SKM-1 (cell line): ENCODE measurements at regions not wholly inside any gene's neighbourhood (a gene's known extent, or its start where the extent isn't known, plus 50 kb on each side); places are given as distances from the start of the nearest gene placed in this dataset.
"Not testable (repeated sequence)": the region's sequence is repeated elsewhere in the genome, so short reads cannot be mapped to it uniquely, and the experiment has no call there.

ENCODE experiments used
- DNase-seq: peaks from one replicate; lab custom pipeline; 2025; ENCODE audit not compliant: unreplicated experiment; lab: John Stamatoyannopoulos, UW

DNA sequence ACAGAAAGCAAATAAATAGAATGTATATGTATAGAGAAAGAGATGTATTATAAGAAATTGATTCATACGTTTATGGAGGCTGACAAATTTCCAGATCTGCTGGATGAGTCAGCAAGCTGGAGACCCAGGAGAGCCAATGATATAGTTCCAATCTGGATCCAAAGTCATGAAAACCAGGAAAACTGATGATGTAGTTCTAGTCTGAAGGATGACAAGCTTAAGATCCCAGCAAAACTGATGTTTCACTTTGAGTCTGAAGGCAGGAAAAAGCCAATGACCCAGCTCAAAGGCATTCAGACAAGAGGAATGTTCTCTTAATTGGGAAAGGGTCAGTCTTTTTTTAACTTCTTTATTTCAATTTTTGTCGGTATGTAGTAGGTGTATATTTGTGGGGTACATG is 102.6 kb downstream of the LHFPL1 start:
- DNase-seq, result no peak

DNA sequence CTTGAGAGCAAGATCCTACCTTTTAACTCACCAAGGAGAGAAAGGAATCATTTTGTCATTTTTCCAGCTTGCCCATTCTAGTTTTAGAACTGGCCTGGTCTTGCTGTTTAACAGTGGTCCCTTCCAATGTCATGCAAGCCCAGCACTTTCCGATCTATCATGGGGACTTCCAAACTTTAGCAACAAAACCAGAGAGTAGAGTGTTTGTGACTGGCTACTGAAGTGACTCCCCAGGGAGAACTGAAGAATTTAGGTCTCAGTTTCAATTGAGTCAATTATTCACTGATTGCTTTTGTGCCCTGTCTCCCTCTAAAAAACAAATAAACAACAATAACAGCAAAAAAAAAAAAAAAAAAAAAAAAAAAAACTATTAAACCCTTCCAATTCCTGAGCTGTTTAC is 108.3 kb downstream of the LHFPL1 start:
- no peak for DNase-seq

- DNase-seq, result no peak
Measured at GRCh38 chrX:112555831-112556230, 123.9 kb downstream of the LHFPL1 start.

- DNase-seq, result no peak
Measured at GRCh38 chrX:112545051-112545450, 134.7 kb downstream of the LHFPL1 start.

DNA sequence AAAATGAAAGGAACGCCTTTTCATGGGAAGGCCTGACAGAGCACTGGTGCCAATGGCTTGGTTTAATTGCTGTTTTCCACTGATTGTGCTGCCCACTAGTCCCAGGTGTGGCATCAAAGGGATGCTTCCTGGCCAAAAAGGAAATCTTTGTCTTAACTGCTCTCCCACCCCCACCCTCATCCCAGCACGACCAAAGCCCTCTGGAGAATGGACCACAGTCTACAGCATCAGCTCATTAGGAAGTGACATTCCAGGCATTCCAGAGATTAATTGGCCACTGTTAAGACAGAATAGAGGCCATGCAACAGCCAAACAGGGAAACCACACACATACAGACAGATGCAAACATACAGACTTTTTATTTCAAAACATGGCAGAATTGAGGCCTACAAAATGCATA is 143.2 kb downstream of the LHFPL1 start:
- no peak for DNase-seq

DNA sequence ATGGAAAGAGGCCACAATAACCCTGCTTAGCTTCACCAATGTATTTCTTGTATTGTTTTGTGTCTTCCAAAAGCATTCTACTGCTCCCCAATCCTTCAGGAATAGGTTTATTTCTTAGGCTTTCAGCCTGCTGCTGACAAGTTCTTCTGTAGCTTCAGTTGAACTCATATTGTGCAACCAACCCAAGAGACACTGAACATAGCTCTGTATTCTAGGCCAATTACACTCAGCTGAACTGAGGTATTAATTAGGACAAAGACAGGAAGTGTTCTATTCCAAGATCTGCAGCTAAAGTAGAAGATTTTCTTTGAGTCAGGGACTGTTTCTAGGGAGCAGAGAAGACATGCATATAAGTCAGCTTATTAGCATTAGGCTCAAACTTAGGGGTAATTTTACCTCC is 151.8 kb downstream of the LHFPL1 start:
- no peak for DNase-seq

DNA sequence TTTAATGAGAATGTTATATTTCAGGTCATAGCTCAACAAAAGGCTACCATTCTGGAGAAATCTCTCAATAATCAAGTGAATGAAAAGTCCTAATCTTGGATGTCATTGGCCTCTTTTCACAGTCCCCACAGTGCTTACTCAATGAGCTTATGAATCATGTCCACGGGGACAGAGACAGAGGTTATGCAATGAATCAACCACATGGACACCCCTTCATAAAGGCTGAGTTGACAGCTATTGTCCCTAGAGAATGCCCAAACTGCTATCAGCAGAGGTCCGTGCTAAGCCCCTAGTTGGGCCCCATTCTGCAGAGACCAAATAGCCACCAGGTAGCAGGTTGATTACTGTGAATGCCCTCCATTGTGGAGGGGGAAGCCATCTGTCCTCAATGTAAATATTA is 158.1 kb downstream of the LHFPL1 start:
- DNase-seq, result no peak

GRCh38 chrX:112520124-112520523 is 159.6 kb downstream of the LHFPL1 start:
- no peak for DNase-seq

GRCh38 chrX:112513154-112513553 is 166.6 kb downstream of the LHFPL1 start:
- DNase-seq, result no peak

GRCh38 chrX:112512509-112512908 is 167.2 kb downstream of the LHFPL1 start:
- DNase-seq, result no peak

- no peak for DNase-seq
Measured at GRCh38 chrX:112510629-112511028, 169.1 kb downstream of the LHFPL1 start.

GRCh38 chrX:112477653-112478052 is 202.1 kb downstream of the LHFPL1 start:
- no peak for DNase-seq

DNA sequence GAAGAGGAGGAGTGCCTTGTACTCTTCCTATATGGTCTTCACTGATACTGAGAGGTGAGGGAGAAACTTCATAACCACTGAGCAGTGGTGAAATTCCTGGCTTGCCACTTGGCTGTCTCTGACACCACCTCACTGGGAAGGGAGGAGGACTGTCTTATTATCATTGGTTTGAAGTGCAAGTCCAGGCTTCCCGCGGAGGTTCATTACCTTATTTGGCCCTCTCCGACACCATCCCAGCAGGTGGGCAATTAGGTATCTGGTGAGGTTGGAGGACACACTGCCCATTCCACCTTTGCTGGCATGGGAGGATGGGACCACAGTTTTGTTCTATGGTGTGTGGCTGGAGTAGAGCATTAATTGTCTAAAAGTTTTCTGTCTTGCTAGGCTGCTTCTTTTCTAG is 206.1 kb downstream of the LHFPL1 start:
- DNase-seq, result no peak

- no peak for DNase-seq
Measured at GRCh38 chrX:112470551-112470950, 209.2 kb downstream of the LHFPL1 start.

DNA sequence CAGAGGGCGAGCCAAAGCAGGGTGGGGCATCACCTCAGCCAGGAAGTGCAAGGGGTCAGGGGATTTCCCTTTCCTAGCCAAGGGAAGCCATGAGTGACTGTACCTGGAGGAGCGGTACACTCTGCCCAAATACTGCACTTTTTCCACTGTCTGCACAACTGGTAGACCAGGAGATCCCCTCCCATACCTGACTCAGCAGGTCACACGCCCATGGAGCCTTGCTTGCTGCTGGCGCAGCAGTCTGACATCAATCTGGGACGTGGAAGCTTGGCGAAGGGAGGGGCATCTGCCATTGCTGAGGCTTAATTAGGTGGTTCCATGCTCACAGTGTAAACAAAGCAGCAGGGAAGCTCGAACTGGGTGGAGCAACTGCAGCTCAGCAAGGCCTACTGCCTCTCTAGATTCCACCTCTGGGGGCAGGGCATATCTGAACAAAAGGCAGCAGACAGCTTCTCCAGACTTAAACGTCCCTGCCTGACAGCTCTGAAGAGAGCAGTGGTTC is 217.7 kb downstream of the LHFPL1 start:
- not testable (repeated sequence) for DNase-seq

- no peak for DNase-seq
Measured at GRCh38 chrX:112457788-112458187, 221.9 kb downstream of the LHFPL1 start.

GRCh38 chrX:112450810-112451209 is 228.9 kb downstream of the LHFPL1 start:
- no peak for DNase-seq

GRCh38 chrX:112440277-112440676 is 239.5 kb downstream of the LHFPL1 start:
- DNase-seq, result no peak

DNA sequence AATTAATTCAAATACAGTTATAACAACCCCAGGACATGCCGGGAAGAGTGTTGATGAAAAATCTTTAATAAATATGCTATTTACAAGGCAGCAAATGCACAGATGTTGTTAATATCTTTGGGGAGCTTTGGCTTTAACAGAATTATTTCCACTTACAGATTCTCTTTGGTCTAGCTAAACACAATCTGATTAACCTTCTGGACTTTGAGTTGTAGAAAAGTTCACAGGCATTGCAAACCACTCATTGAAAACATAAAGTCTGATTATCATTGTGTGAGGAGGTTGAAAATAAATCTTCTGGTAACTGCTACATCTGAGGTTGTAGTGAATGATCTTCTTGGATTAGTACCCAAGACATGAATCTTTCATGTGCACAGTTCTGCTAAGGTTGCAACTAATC is 255.6 kb downstream of the LHFPL1 start:
- no peak for DNase-seq

GRCh38 chrX:112391313-112391712 is 288.4 kb downstream of the LHFPL1 start:
- DNase-seq, result no peak

- DNase-seq, result not testable (repeated sequence)
Measured at GRCh38 chrX:112381649-112382298, 298.0 kb downstream of the LHFPL1 start.

- no peak for DNase-seq
Measured at GRCh38 chrX:112380541-112381278, 298.1 kb upstream of the TRPC5 start.

- no peak for DNase-seq
Measured at GRCh38 chrX:112377481-112377880, 294.9 kb upstream of the TRPC5 start.
